ENCODE measurements at regions not wholly inside any gene's neighbourhood (a gene's known extent, or its start where the extent isn't known, plus 50 kb on each side); places are given as distances from the start of the nearest gene placed in this dataset.

DNA sequence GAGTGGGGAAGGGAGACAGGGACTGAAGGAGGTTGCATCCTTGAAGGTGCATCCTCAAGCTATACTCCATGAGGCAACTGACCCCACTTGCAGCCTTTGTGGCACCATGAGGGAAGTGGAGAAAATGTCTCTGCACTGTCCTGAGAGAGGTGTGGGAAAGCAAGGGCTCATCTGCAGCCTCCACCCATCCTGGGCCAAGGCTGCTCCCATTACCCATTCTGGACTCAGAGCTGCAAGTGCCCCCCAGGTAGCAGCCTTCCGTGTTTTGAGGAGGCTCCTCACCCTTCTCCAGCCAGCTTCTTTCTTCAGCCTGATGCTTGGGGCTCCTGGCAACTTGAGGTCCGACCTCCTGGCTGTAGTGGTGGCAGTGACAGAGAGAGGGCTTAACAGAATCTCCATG, 294.6 kb downstream of the CDH26 start:
- TF ChIP-seq SIN3A (IDR thresholded peaks at IDR 0.05; ENCODE audit: borderline replicate concordance, insufficient read depth, low read depth, low read length) (no peak), POLR2AphosphoS5 (IDR thresholded peaks at IDR 0.05; ENCODE audit: low read depth, low read length) (no peak)

All from Panc1 (cell line).